GM12864 (cell line): ENCODE measurements at regions not wholly inside any gene's neighbourhood (a gene's known extent, or its start where the extent isn't known, plus 50 kb on each side); places are given as distances from the start of the nearest gene placed in this dataset.

ENCODE experiments used
- DNase-seq: peaks from one replicate; pipeline ENCODE4 v3.0.0-alpha.2; 2011; ENCODE audit warnings: low read depth
- H3K4me3 ChIP-seq: 2 replicates; pipeline ENCODE4 v1.5.1; 2011; ENCODE audit warnings: mild to moderate bottlenecking, low read depth, low read length, control low read depth
- TF ChIP-seq, protein P1 (sequence below): IDR thresholded peaks from 2 replicates; pipeline ENCODE4 v1.5.1; 2011; ENCODE audit warnings: low read depth, mild to moderate bottlenecking, moderate library complexity, low read length, control low read depth, inconsistent platforms; ENCODE audit errors: missing control alignments

DNA sequence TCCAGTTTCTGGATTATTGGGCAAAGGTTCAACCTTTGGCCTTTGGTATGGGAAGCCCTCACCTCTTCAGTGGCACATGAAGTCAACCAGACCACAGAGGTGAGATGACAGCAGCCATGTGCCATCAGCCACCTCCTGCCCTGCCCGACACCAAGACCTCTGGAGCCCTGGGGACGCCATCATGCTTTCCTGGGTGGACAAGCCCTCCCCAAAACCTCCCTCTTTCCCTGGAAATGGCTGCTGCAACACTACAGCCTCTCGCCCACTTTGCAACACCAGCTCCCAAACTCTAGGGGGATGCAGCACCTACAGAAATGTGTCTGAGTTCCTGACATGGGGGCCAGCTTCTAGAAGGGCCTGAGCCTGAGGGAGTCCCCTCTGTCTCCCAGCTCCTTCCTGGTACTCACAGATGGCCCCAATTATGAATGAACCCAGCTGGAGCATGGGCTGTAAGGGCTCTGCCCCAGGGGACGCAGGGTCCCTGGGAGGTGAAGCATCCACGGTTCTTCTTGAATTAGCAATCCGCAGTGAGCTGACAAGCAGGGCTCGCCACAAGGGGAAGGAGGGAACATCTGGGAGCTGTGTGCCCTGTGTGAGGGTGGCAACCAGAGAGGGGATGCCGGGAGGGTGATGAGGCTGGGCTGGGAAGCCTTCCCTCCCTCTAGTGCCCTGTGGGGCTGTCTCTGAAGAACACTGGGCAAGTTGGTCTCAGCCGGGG is 268.5 kb upstream of the HDAC4 start:
- TF ChIP-seq, protein P1, sequence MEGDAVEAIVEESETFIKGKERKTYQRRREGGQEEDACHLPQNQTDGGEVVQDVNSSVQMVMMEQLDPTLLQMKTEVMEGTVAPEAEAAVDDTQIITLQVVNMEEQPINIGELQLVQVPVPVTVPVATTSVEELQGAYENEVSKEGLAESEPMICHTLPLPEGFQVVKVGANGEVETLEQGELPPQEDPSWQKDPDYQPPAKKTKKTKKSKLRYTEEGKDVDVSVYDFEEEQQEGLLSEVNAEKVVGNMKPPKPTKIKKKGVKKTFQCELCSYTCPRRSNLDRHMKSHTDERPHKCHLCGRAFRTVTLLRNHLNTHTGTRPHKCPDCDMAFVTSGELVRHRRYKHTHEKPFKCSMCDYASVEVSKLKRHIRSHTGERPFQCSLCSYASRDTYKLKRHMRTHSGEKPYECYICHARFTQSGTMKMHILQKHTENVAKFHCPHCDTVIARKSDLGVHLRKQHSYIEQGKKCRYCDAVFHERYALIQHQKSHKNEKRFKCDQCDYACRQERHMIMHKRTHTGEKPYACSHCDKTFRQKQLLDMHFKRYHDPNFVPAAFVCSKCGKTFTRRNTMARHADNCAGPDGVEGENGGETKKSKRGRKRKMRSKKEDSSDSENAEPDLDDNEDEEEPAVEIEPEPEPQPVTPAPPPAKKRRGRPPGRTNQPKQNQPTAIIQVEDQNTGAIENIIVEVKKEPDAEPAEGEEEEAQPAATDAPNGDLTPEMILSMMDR: no peak
- no peak overlapping the region for H3K4me3 ChIP-seq
- DNase-seq: no peak

DNA sequence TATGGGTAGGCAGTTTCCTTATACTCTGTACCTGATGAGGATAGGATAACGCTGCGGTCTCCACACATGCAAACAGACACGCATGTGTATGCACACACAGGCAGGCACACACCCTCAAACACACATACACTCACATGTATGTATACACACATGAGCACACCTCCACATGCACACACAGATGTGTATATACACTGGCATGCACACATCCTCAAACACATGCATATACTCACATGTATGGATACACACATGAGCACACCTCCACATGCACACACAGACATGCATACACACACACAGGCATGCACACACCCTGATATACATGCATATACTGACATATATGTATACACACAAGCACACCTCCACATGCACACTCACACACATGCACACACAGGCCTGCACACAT is 267.8 kb upstream of the HDAC4 start:
- TF ChIP-seq, protein P1: no peak
- no peak overlapping the region for H3K4me3 ChIP-seq
- no peak for DNase-seq

DNA sequence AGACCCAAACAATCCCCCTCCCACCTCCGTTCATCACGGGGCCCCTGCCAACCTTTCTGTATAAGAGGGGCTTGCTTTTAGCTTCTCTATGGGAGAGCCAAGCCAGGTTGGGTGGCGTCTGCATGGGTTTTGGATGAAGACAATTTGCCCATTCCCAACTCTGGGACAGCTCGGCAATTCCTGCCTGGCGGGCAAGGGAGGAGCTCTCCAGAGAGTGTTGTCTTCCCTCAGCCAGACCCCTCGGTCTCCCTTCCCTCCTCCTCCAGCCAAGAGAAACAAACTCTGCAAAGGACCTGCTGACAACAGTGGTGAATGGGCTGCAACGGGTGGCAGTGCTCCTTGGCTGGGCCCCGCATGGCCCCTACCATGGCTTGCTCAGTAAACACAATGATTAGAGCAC is 267.2 kb upstream of the HDAC4 start:
- H3K4me3 ChIP-seq: no peak overlapping the region
- DNase-seq: no peak
- TF ChIP-seq, protein P1: no peak

DNA sequence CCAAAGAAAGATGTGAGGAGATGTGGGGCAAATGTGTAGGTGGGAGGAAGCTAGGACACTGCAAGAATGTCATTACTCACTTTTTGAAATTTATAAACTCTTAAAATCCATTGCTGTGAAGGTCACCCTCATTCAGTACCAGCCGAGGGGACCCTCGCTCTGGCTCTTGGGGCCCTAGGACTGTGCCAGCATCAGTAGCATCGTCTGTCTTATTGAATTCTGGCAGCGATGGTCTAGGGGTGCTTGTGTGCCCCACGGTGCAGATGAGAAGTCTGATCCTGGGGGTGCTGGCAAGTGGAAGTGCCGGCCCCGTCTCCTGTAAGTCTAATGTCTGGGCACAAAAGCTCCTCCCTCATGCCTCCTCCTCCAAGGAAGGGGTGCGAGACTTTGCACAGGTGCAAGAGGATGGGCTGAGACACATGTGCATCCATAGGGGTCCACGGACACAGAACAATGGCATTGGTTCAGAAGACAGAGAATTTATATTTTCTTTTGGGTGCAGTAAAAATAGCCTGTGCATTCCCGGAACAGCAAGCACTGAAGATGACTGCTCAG is 266.7 kb upstream of the HDAC4 start:
- TF ChIP-seq, protein P1: no peak
- no peak for DNase-seq
- no peak overlapping the region for H3K4me3 ChIP-seq

DNA sequence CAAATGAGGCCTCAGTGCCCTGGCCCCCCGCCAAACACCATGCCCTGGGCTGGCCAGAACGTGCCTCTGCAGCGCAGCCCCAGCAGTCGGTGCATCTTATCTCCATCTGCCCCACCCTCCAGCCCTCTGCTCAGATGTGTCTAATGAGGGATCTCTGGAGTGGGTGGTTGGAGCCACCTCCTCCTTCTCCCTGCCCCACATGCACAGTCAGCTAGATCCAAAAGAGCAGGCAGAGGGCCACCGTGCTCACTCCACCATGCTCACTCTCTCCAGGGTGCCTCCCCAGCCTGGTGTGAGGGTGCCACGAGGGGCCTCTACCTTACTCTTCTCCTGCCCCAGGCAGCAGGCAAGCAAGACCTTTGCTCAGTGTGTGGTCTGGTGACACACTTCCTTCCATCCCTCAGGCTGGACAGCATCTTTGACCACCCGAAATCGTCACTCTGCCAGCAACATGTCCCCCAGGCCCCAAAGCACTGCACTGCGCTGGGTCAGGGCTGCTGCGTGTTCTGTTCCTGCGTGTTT is 266.1 kb upstream of the HDAC4 start:
- H3K4me3 ChIP-seq: no peak overlapping the region
- TF ChIP-seq, protein P1: no peak
- DNase-seq: no peak

DNA sequence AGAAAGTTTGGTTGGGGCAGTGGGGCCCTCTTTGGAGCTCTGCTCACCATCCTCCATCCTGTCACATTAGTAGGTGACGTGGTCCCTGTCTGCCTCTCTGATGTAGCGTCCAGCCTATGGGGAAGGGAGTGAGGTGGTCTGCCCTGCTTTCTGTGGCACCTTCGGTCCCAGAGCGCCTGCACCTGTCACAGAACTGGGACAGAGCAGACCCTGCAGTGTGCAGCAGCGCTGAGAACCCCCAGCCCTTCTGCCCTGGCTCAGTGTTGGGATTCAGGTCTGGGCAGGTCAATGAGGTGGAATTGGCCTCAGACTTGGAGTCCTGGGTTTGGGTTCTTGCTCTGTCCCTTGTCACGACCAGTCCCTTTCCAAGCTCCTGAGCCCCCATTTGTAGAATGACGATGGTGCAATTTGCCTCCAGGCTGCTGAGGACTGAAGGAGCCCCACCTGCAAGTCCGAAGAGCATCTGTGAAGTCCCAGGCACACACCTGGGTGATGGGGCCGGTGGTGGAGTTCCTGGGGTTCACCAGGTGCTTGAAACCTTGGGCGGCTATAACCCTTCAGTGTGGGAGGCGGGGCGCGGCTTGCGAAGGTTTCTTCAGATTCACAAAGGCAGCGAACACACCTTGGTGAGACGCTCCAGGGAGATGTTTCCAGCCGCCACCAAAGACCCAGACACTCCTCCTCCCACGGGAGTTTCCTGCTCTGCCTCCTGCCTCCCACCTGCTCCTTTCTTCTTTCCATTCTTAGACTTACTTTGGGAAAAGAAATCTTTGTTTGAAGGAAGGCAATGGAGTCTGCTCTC is 265.4 kb upstream of the HDAC4 start:
- no peak for DNase-seq
- H3K4me3 ChIP-seq: no peak overlapping the region
- TF ChIP-seq, protein P1: no peak
